CD4-positive, alpha-beta T cell treated with Interleukin-17A for 4 hours (primary cell): ENCODE measurements at regions not wholly inside any gene's neighbourhood (a gene's known extent, or its start where the extent isn't known, plus 50 kb on each side); places are given as distances from the start of the nearest gene placed in this dataset.

Experiments used
- DNase-seq: peaks from one replicate; pipeline ENCODE4 v3.0.0-alpha.2; 2020; ENCODE audit warnings: mixed read lengths

- no peak for DNase-seq
Observed at GRCh38 chr2:151030663-151031230, 230.9 kb downstream of the RBM43 start.

GRCh38 chr2:151029406-151030157 is 232.1 kb downstream of the RBM43 start:
- no peak for DNase-seq

GRCh38 chr2:151028691-151029176 is 232.9 kb downstream of the RBM43 start:
- no peak for DNase-seq

- no peak for DNase-seq
Observed at GRCh38 chr2:151027151-151027550, 234.5 kb downstream of the RBM43 start.

GRCh38 chr2:151025816-151026215 is 235.8 kb downstream of the RBM43 start:
- no peak for DNase-seq

GRCh38 chr2:151024696-151025251 is 236.9 kb downstream of the RBM43 start:
- no peak for DNase-seq

- DNase-seq, result no peak
Observed at GRCh38 chr2:151021747-151022452, 239.8 kb downstream of the RBM43 start.

GRCh38 chr2:151020411-151020810 is 241.3 kb downstream of the RBM43 start:
- DNase-seq, result no peak

- DNase-seq, result no peak
Observed at GRCh38 chr2:151009437-151010175, 252.1 kb downstream of the RBM43 start.

GRCh38 chr2:151007365-151007764 is 254.3 kb downstream of the RBM43 start:
- DNase-seq, result no peak

- DNase-seq, result no peak
Observed at GRCh38 chr2:151002959-151003600, 258.6 kb downstream of the RBM43 start.

GRCh38 chr2:150997702-150998440 is 263.8 kb downstream of the RBM43 start:
- DNase-seq, result no peak

- no peak for DNase-seq
Observed at GRCh38 chr2:150997066-150997465, 264.6 kb downstream of the RBM43 start.

- DNase-seq, result no peak
Observed at GRCh38 chr2:150994076-150994475, 267.6 kb downstream of the RBM43 start.

- no peak for DNase-seq
Observed at GRCh38 chr2:150989969-150990368, 271.7 kb downstream of the RBM43 start.

GRCh38 chr2:150985741-150986140 is 275.9 kb downstream of the RBM43 start:
- DNase-seq, result no peak

GRCh38 chr2:150983314-150983897 is 278.3 kb downstream of the RBM43 start:
- DNase-seq, result no peak

- DNase-seq, result no peak
Observed at GRCh38 chr2:150981826-150982225, 279.8 kb downstream of the RBM43 start.

GRCh38 chr2:150978053-150978452 is 283.6 kb downstream of the RBM43 start:
- no peak for DNase-seq

GRCh38 chr2:150977296-150977695 is 284.4 kb downstream of the RBM43 start:
- no peak for DNase-seq

GRCh38 chr2:150976604-150977003 is 285.1 kb downstream of the RBM43 start:
- DNase-seq, result no peak
